H1 (cell line): ENCODE measurements at regions not wholly inside any gene's neighbourhood (a gene's known extent, or its start where the extent isn't known, plus 50 kb on each side); places are given as distances from the start of the nearest gene placed in this dataset.

ENCODE experiments used
- CTCF ChIA-PET: fragments of 300-600 bp; sonication (Branson Sonifier 250); formaldehyde crosslinking; loops from one replicate; lab custom pipeline; 2021; ENCODE audit not compliant: partially characterized antibody; lab: Charles Lee
- POLR2A ChIA-PET: fragments of 300-600 bp; sonication (Branson Sonifier 250); formaldehyde crosslinking; loops from one replicate; lab custom pipeline; 2021; ENCODE audit warnings: inconsistent platforms; ENCODE audit not compliant: partially characterized antibody; lab: Charles Lee
- DNase-seq, 2 experiments: peaks; one replicate each; pipeline versions ENCODE4 v3.0.0 to v3.0.0-alpha.2; 2010 to 2022; ENCODE audit warnings: low spot score in 2 of 2, low read depth in 1 of 2, mixed read lengths in 1 of 2
- FAIRE-seq: peaks from 2 replicates; lab custom pipeline; 2011; peaks lifted over from hg19 to GRCh38; lab: Jason Lieb, UNC
- H2AFZ ChIP-seq: 2 replicates; pipeline ENCODE4 v1.8.1; 2012; ENCODE audit warnings: low read length, inconsistent platforms
- H2AK5ac ChIP-seq: 2 replicates; pipeline ENCODE4 v1.6.1; 2013; ENCODE audit warnings: low read depth, low read length
- H2BK120ac ChIP-seq: replicated peaks from 2 replicates; pipeline ENCODE3; 2013; ENCODE audit warnings: low read depth, low read length, inconsistent platforms
- H2BK12ac ChIP-seq: 2 replicates; pipeline ENCODE4 v1.6.1; 2013; ENCODE audit warnings: low read depth, low read length
- H2BK15ac ChIP-seq: 2 replicates; pipeline ENCODE4 v1.6.1; 2013; ENCODE audit warnings: low read length
- H2BK20ac ChIP-seq: 2 replicates; pipeline ENCODE4 v1.6.1; 2013; ENCODE audit warnings: low read length
- H2BK5ac ChIP-seq: 2 replicates; pipeline ENCODE4 v1.6.1; 2013; ENCODE audit warnings: low read depth, low read length
- H3K14ac ChIP-seq: 2 replicates; pipeline ENCODE4 v1.6.1; 2013; ENCODE audit warnings: inconsistent platforms; ENCODE audit not compliant: insufficient read length
- H3K18ac ChIP-seq: 2 replicates; pipeline ENCODE4 v1.6.1; 2013; ENCODE audit warnings: low read length; ENCODE audit errors: extremely low read depth
- H3K23ac ChIP-seq: 2 replicates; pipeline ENCODE4 v1.6.1; 2013; ENCODE audit warnings: inconsistent platforms; ENCODE audit not compliant: insufficient read length
- H3K23me2 ChIP-seq: 2 replicates; pipeline ENCODE4 v1.6.1; 2013; ENCODE audit warnings: low read depth, low read length
- H3K27ac ChIP-seq: 2 replicates; pipeline ENCODE4 v1.6.1; 2011; ENCODE audit warnings: low read depth, low read length, inconsistent platforms
- H3K27me3 ChIP-seq, 4 experiments: replicated peaks in 1 of 4; 1 replicate in 1 of 4; 2 replicates in 3 of 4; pipeline versions ENCODE4 v1.6.1 to v1.8.1; 2011 to 2013; ENCODE audit warnings: low read length in 3 of 4, mild to moderate bottlenecking in 3 of 4, inconsistent platforms in 2 of 4, mixed read lengths in 2 of 4, moderate library complexity in 1 of 4; ENCODE audit not compliant: control insufficient read depth in 3 of 4, insufficient read depth in 3 of 4; ENCODE audit errors: extremely low read depth in 1 of 4
- H3K36me3 ChIP-seq, 4 experiments: 2 replicates each; pipeline versions ENCODE4 v1.6.1 to v1.8.1; 2011 to 2013; ENCODE audit warnings: mild to moderate bottlenecking in 4 of 4, low read length in 3 of 4, moderate library complexity in 2 of 4, control low read depth in 1 of 4, inconsistent platforms in 1 of 4; ENCODE audit not compliant: insufficient read depth in 4 of 4, control insufficient read depth in 2 of 4
- H3K4ac ChIP-seq: replicated peaks from 2 replicates; pipeline ENCODE3; 2013; ENCODE audit warnings: low read length, low read depth, mixed read lengths, inconsistent platforms; ENCODE audit not compliant: insufficient read length
- H3K4me1 ChIP-seq, 4 experiments: replicated peaks in 1 of 4; 1 replicate in 1 of 4; 2 replicates in 3 of 4; pipeline versions ENCODE4 v1.6.1 to v1.8.1; 2011 to 2013; ENCODE audit warnings: low read length in 3 of 4, inconsistent platforms in 2 of 4, mixed read lengths in 1 of 4; ENCODE audit not compliant: insufficient read depth in 4 of 4, control insufficient read depth in 3 of 4
- H3K4me2 ChIP-seq, 2 experiments: 2 replicates each; pipeline versions ENCODE4 v1.6.1 to v1.8.1; 2011 to 2013; ENCODE audit warnings: low read depth in 2 of 2, low read length in 2 of 2, control low read depth in 1 of 2, inconsistent platforms in 1 of 2, mild to moderate bottlenecking in 1 of 2; ENCODE audit not compliant: insufficient read depth in 1 of 2
- H3K4me3 ChIP-seq, 4 experiments: fragments of 200-600, 300-600 bp in 1 of 4; sonication (generic), shearing (Covaris generic), sonication (Bioruptor Twin) in 1 of 4; 2 replicates each; pipeline versions ENCODE4 v1.5.1 to v1.8.1; 2011 to 2016; ENCODE audit warnings: low read length in 4 of 4, low read depth in 3 of 4, control low read depth in 2 of 4, inconsistent platforms in 2 of 4, mild to moderate bottlenecking in 2 of 4, mixed read lengths in 1 of 4, moderate library complexity in 1 of 4; ENCODE audit not compliant: insufficient read depth in 2 of 4; ENCODE audit errors: extremely low read depth in 1 of 4
- H3K56ac ChIP-seq: replicated peaks from 2 replicates; pipeline ENCODE3; 2013; ENCODE audit warnings: low read depth, mild to moderate bottlenecking, mixed read lengths, low read length, inconsistent platforms; ENCODE audit not compliant: insufficient read length
- H3K79me1 ChIP-seq: 2 replicates; pipeline ENCODE4 v1.6.1; 2013; ENCODE audit warnings: low read depth, low read length, control low read depth
- H3K79me2 ChIP-seq, 2 experiments: 2 replicates each; pipeline versions ENCODE4 v1.6.1 to v1.8.1; 2012 to 2013; ENCODE audit warnings: low read length in 2 of 2, mild to moderate bottlenecking in 2 of 2, inconsistent platforms in 1 of 2; ENCODE audit not compliant: insufficient read depth in 2 of 2, control insufficient read depth in 1 of 2
- H3K9ac ChIP-seq, 4 experiments: replicated peaks in 1 of 4; 1 replicate in 1 of 4; 2 replicates in 3 of 4; pipeline versions ENCODE4 v1.6.1 to v1.8.1; 2011 to 2013; ENCODE audit warnings: low read depth in 3 of 4, low read length in 3 of 4, control low read depth in 2 of 4, mild to moderate bottlenecking in 2 of 4, moderate library complexity in 2 of 4, inconsistent platforms in 1 of 4; ENCODE audit errors: extremely low read depth in 1 of 4
- H3K9me3 ChIP-seq, 2 experiments: 2 replicates each; pipeline versions ENCODE4 v1.6.1 to v1.8.1; 2012 to 2013; ENCODE audit warnings: mild to moderate bottlenecking in 2 of 2, moderate library complexity in 2 of 2, control low read depth in 1 of 2, inconsistent platforms in 1 of 2, low read depth in 1 of 2, low read length in 1 of 2, mixed read lengths in 1 of 2; ENCODE audit not compliant: insufficient read depth in 2 of 2
- H4K20me1 ChIP-seq, 2 experiments: replicated peaks in 1 of 2; 2 replicates each; pipeline versions ENCODE3 to v1.8.1; 2011 to 2013; ENCODE audit warnings: inconsistent platforms in 2 of 2, low read length in 2 of 2, mild to moderate bottlenecking in 1 of 2; ENCODE audit not compliant: insufficient read depth in 2 of 2, control insufficient read depth in 1 of 2
- H4K5ac ChIP-seq: 2 replicates; pipeline ENCODE4 v1.6.1; 2013; ENCODE audit warnings: low read length, low read depth, mixed read lengths, inconsistent platforms; ENCODE audit not compliant: insufficient read length
- H4K8ac ChIP-seq: 2 replicates; pipeline ENCODE4 v1.8.0; 2013; ENCODE audit warnings: mild to moderate bottlenecking, moderate library complexity, low read length, inconsistent platforms; ENCODE audit not compliant: insufficient read depth; ENCODE audit errors: extremely low read depth
- H4K91ac ChIP-seq: replicated peaks from 2 replicates; pipeline ENCODE3; 2013; ENCODE audit warnings: low read length, mixed read lengths, inconsistent platforms; ENCODE audit not compliant: insufficient read length
- CHD1 ChIP-seq: IDR thresholded peaks from 2 replicates; pipeline ENCODE4 v1.6.1; 2012; ENCODE audit warnings: low read depth, low read length, improper control_type of control experiment
- CTCF ChIP-seq, 3 experiments: IDR thresholded peaks; 1 replicate in 2 of 3; 2 replicates in 1 of 3; pipeline versions ENCODE4 v1.5.1 to v1.6.1; 2011; ENCODE audit warnings: low read length in 3 of 3, mild to moderate bottlenecking in 3 of 3, inconsistent platforms in 2 of 3, low read depth in 1 of 3, moderate library complexity in 1 of 3; ENCODE audit not compliant: insufficient read depth in 1 of 3; ENCODE audit errors: control extremely low read depth in 1 of 3
- FOSL1 ChIP-seq: IDR thresholded peaks from 2 replicates; pipeline ENCODE4 v1.6.1; 2011; ENCODE audit warnings: mild to moderate bottlenecking, low read depth, low read length, moderate library complexity; ENCODE audit not compliant: insufficient read depth
- RBBP5 ChIP-seq: IDR thresholded peaks from 2 replicates; pipeline ENCODE4 v1.7.1; 2012; ENCODE audit warnings: low read depth, mild to moderate bottlenecking, inconsistent platforms, low read length, moderate library complexity, borderline replicate concordance
- SUZ12 ChIP-seq: fragments of 200-600 bp; sonication (generic); IDR thresholded peaks from 2 replicates; pipeline ENCODE4 v1.6.1; 2012; ENCODE audit warnings: mild to moderate bottlenecking, inconsistent platforms, low read length, moderate library complexity, mixed read lengths
- TAF1 ChIP-seq: IDR thresholded peaks from 2 replicates; pipeline ENCODE4 v1.6.1; 2011; ENCODE audit warnings: mild to moderate bottlenecking, low read depth, low read length
- WGBS, 2 experiments: shearing (Covaris generic) in 1 of 2; methylation state at CpG; one replicate each; pipeline versions ENCODE4 v1.1.6 to v1.1.7; 2013 to 2015; ENCODE audit warnings: low lambda C conversion rate in 2 of 2, mixed read lengths in 2 of 2, inconsistent platforms in 1 of 2, low coverage in 1 of 2, missing lambda C conversion rate in 1 of 2; ENCODE audit not compliant: insufficient replicate concordance in 2 of 2, insufficient coverage in 1 of 2, insufficient read length in 1 of 2; ENCODE audit errors: extremely low coverage in 1 of 2, missing lambda C conversion rate in 1 of 2; 5-methylcytosine and 5-hydroxymethylcytosine counted together

DNA sequence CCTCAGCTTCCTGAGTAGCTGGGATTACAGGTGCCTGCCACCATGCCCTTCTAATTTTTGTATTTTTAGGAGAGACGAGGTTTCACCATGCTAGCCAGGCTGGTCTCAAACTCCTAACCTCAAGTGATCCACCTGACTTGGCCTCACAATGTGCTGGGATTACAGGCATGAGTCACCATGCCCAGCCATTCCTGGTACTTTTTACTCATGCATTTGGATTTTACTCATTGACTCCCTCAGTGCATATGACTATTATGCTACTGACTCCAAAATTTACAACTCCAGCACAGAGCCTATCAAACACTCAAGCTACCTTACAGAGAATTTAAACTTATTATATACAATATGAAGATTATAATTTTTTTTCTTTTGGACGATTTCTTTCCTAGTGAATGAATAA, 199.9 kb downstream of the CXXC4 start:
- H2BK120ac ChIP-seq = no peak overlapping the region
- no peaks in the 10 kb centered on the region for H3K9me3 ChIP-seq
- no peak overlapping the region for H3K23ac ChIP-seq
- no peaks in the 10 kb centered on the region for H3K27me3 ChIP-seq
- ChIA-PET POLR2A (no interaction called here), CTCF (interaction anchor here (1.4 kb wide), 1 partner anchor 10 kb away, joined by 3 read pairs; no protein-coding TSS in a partner anchor)
- no peak overlapping the region for H4K8ac ChIP-seq
- no peak overlapping the region for H2BK20ac ChIP-seq
- H3K4me2 ChIP-seq = no peak overlapping the region
- H3K79me1 ChIP-seq = no peaks in the 10 kb centered on the region
- H4K20me1 ChIP-seq = no peaks in the 10 kb centered on the region
- no peak overlapping the region for H3K27ac ChIP-seq
- DNase-seq = no peak
- no peak overlapping the region for H3K56ac ChIP-seq
- H2BK5ac ChIP-seq = no peak overlapping the region
- no peak overlapping the region for H4K5ac ChIP-seq
- no peak overlapping the region for H2BK15ac ChIP-seq
- H3K4me3 ChIP-seq = no peak overlapping the region
- no peak for TF ChIP-seq FOSL1
- no peak for TF ChIP-seq CHD1
- TF ChIP-seq RBBP5 = no peak
- no peak for TF ChIP-seq TAF1
- TF ChIP-seq CTCF (IDR thresholded peaks at IDR 0.05; ENCODE audit: control extremely low read depth in 1 of 3, insufficient read depth in 1 of 3, low read depth in 1 of 3, low read length in 3 of 3) = no peak
- no peak for TF ChIP-seq SUZ12
- H3K36me3 ChIP-seq = no peaks in the 10 kb centered on the region
- H3K18ac ChIP-seq = no peak overlapping the region
- H3K14ac ChIP-seq = no peak overlapping the region
- H3K4me1 ChIP-seq = no peaks in the 10 kb centered on the region
- H4K91ac ChIP-seq = no peak overlapping the region
- no peak for FAIRE-seq
- no peak overlapping the region for H2AFZ ChIP-seq
- no peak overlapping the region for H2BK12ac ChIP-seq
- H2AK5ac ChIP-seq = no peak overlapping the region
- H3K79me2 ChIP-seq = no peaks in the 10 kb centered on the region
- H3K4ac ChIP-seq = no peak overlapping the region
- H3K9ac ChIP-seq = no peak overlapping the region
- WGBS, 2 experiments = 88% methylated on average over 2 of the region's 2 CpGs; no CpG with 5 or more reads in 1 of the 2 experiments
- no peaks in the 10 kb centered on the region for H3K23me2 ChIP-seq
